GM12878 (cell line): ENCODE measurements at regions not wholly inside any gene's neighbourhood (a gene's known extent, or its start where the extent isn't known, plus 50 kb on each side); places are given as distances from the start of the nearest gene placed in this dataset.

Source experiments
- ATAC-seq: fragments of 200-7000 bp; cut with Tn5 transposase; 3 replicates; pipeline ENCODE4 v1.9.1; 2020; ENCODE audit warnings: mild to moderate bottlenecking, moderate library complexity
- BruUV-seq: library from RNA; stranded (reverse); fragments of 400-500 nt; replicated peaks from 2 replicates; lab custom pipeline; 2021; lab: Mats Ljungman, UMichigan
- CTCF ChIA-PET: fragments of 300-600 bp; sonication (Branson Sonifier 250); formaldehyde crosslinking; extraction: SDS; loops from one replicate; lab custom pipeline; 2021; ENCODE audit warnings: inconsistent platforms; lab: Yijun Ruan, JAX
- POLR2A ChIA-PET: fragments of 350-600 bp; formaldehyde crosslinking; extraction: SDS; loops from one replicate; lab custom pipeline; 2021; ENCODE audit warnings: inconsistent platforms; lab: Charles Lee
- RAD21 ChIA-PET: fragments of 300-600 bp; sonication (Branson Sonifier 250); formaldehyde crosslinking; loops from one replicate; lab custom pipeline; 2023; ENCODE audit warnings: antibody characterized with exemption; ENCODE audit not compliant: unreplicated experiment; lab: Charles Lee
- SMC1A ChIA-PET: fragments of 300-600 bp; sonication (Branson Sonifier 250); formaldehyde crosslinking; loops from one replicate; lab custom pipeline; 2023; ENCODE audit not compliant: unreplicated experiment, uncharacterized antibody; lab: Charles Lee
- DNase-seq: peaks from one replicate; pipeline ENCODE4 v3.0.0-alpha.2; 2011; ENCODE audit warnings: low read depth, low spot score
- FAIRE-seq: peaks from 3 replicates; lab custom pipeline; 2011; peaks lifted over from hg19 to GRCh38; lab: Jason Lieb, UNC
- H2AFZ ChIP-seq: 2 replicates; pipeline ENCODE4 v1.6.0; 2011; ENCODE audit warnings: low read depth, low read length, control low read depth; ENCODE audit not compliant: control insufficient read depth
- H3K27ac ChIP-seq: 2 replicates; pipeline ENCODE4 v1.5.1; 2011; ENCODE audit warnings: control low read depth; ENCODE audit not compliant: control insufficient read depth, insufficient read depth
- H3K27me3 ChIP-seq, 2 experiments: replicated peaks in 1 of 2; 2 replicates each; pipeline versions ENCODE4 v1.6.0 to v1.6.1; 2011; ENCODE audit warnings: low read length in 1 of 2; ENCODE audit not compliant: control insufficient read depth in 2 of 2, insufficient read depth in 2 of 2
- H3K36me3 ChIP-seq, 2 experiments: 2 replicates each; pipeline ENCODE4 v1.5.1; 2011; ENCODE audit warnings: low read length in 1 of 2; ENCODE audit not compliant: control insufficient read depth in 2 of 2, insufficient read depth in 2 of 2
- H3K4me1 ChIP-seq: 2 replicates; pipeline ENCODE4 v1.6.1; 2011; ENCODE audit warnings: mild to moderate bottlenecking, low read length, moderate library complexity, mixed read lengths; ENCODE audit not compliant: control insufficient read depth, insufficient read depth
- H3K4me2 ChIP-seq: 2 replicates; pipeline ENCODE4 v1.6.0; 2011; ENCODE audit warnings: control low read depth; ENCODE audit not compliant: control insufficient read depth, insufficient read depth
- H3K4me3 ChIP-seq: fragments of 200-600 bp; sonication (generic); 2 replicates; pipeline ENCODE4 v1.5.1; 2016
- H3K79me2 ChIP-seq: 2 replicates; pipeline ENCODE4 v1.6.0; 2011; ENCODE audit warnings: low read length; ENCODE audit not compliant: control insufficient read depth, insufficient read depth
- H3K9ac ChIP-seq: 2 replicates; pipeline ENCODE4 v1.8.0; 2011; ENCODE audit warnings: low read length, control low read depth, mixed read lengths; ENCODE audit not compliant: control insufficient read depth, insufficient read depth
- H3K9me3 ChIP-seq: replicated peaks from 3 replicates; pipeline ENCODE4 v1.5.1; 2011; ENCODE audit warnings: mild to moderate bottlenecking, low read length; ENCODE audit not compliant: control insufficient read depth, insufficient read depth
- H4K20me1 ChIP-seq: 2 replicates; pipeline ENCODE4 v1.6.0; 2011; ENCODE audit not compliant: control insufficient read depth, insufficient read depth
- BHLHE40 ChIP-seq, 2 experiments: fragments of 450-650 bp in 1 of 2; IDR thresholded peaks; 2 replicates each; pipeline ENCODE4 v1.6.1; 2011 to 2017; ENCODE audit warnings: low read depth in 2 of 2, borderline replicate concordance in 1 of 2, improper control_type of control experiment in 1 of 2, low read length in 1 of 2, mild to moderate bottlenecking in 1 of 2
- CBX3 ChIP-seq: fragments of 200-600 bp; sonication (generic); IDR thresholded peaks from 2 replicates; pipeline ENCODE4 v1.6.1; 2016; ENCODE audit warnings: low read depth, borderline replicate concordance
- CHD2 ChIP-seq: IDR thresholded peaks from 2 replicates; pipeline ENCODE4 v1.6.1; 2011; ENCODE audit warnings: low read depth, low read length, improper control_type of control experiment, borderline replicate concordance
- EED ChIP-seq: sonication (generic); IDR thresholded peaks from 2 replicates; pipeline ENCODE4 v1.6.1; 2016; ENCODE audit warnings: antibody characterized with exemption, low read depth
- FOXM1 ChIP-seq: IDR thresholded peaks from 2 replicates; pipeline ENCODE4 v1.6.1; 2012; ENCODE audit warnings: low read depth, mild to moderate bottlenecking, inconsistent platforms, low read length, moderate library complexity
- MTA3 ChIP-seq: IDR thresholded peaks from 2 replicates; pipeline ENCODE4 v1.6.1; 2012; ENCODE audit warnings: low read length, inconsistent platforms, borderline replicate concordance
- PAX8 ChIP-seq: fragments of 450-650 bp; IDR thresholded peaks from 2 replicates; pipeline ENCODE4 v1.6.1; 2017; ENCODE audit warnings: mild to moderate bottlenecking, moderate library complexity
- RAD51 ChIP-seq: fragments of 450-650 bp; IDR thresholded peaks from 2 replicates; pipeline ENCODE4 v1.6.1; 2016; ENCODE audit warnings: moderate library complexity, mild to moderate bottlenecking, inconsistent platforms
- SIX5 ChIP-seq: IDR thresholded peaks from 2 replicates; pipeline ENCODE4 v1.6.1; 2011; ENCODE audit warnings: mild to moderate bottlenecking, low read depth, low read length, moderate library complexity; ENCODE audit not compliant: severe bottlenecking
- SKIL ChIP-seq: fragments of 450-650 bp; IDR thresholded peaks from 2 replicates; pipeline ENCODE4 v1.6.1; 2017; ENCODE audit warnings: mild to moderate bottlenecking, low read depth, inconsistent platforms; ENCODE audit not compliant: poor library complexity, severe bottlenecking
- SMARCA5 ChIP-seq: fragments of 450-650 bp; IDR thresholded peaks from 2 replicates; pipeline ENCODE4 v1.6.1; 2017; ENCODE audit warnings: mild to moderate bottlenecking
- SMC3 ChIP-seq: IDR thresholded peaks from 2 replicates; pipeline ENCODE4 v1.6.1; 2011; ENCODE audit warnings: low read length, improper control_type of control experiment, borderline replicate concordance
- SRF ChIP-seq, 2 experiments: IDR thresholded peaks; 2 replicates each; pipeline ENCODE4 v1.6.1; 2011; ENCODE audit warnings: low read depth in 2 of 2, low read length in 2 of 2, mild to moderate bottlenecking in 1 of 2, moderate library complexity in 1 of 2
- USF2 ChIP-seq: IDR thresholded peaks from 2 replicates; pipeline ENCODE4 v1.6.1; 2011; ENCODE audit warnings: low read depth, low read length, improper control_type of control experiment, borderline replicate concordance
- WGBS: methylation state at CpG from one replicate; pipeline ENCODE4 v1.1.6; 2016; ENCODE audit warnings: low lambda C conversion rate; ENCODE audit not compliant: insufficient replicate concordance, insufficient coverage; ENCODE audit errors: missing lambda C conversion rate; 5-methylcytosine and 5-hydroxymethylcytosine counted together
- in situ Hi-C: fragments of 300-500 bp; cut with MboI; formaldehyde crosslinking; loops from 9 replicates; pipeline ENCODE4 v1.14.3; 2018; ENCODE audit warnings: mixed read lengths
- intact Hi-C: fragments of 100-400 bp; cut with micrococcal nuclease; formaldehyde crosslinking; loops from one replicate; pipeline ENCODE4 v1.14.2; 2022; ENCODE audit not compliant: unreplicated experiment

GRCh38 chr4:24164054-24164693 is 274.3 kb upstream of the PPARGC1A start:
- H3K27ac ChIP-seq = no peak overlapping the region
- no peak overlapping the region for H3K9ac ChIP-seq
- no peaks in the 10 kb centered on the region for H4K20me1 ChIP-seq
- CTCF ChIA-PET = no interaction called here
- intact Hi-C loops (no loop called here), in situ Hi-C loops (no loop called here)
- H2AFZ ChIP-seq = no peak overlapping the region
- RAD21 ChIA-PET = no interaction called here
- FAIRE-seq (no peak), DNase-seq (no peak), ATAC-seq (no peak)
- SMC1A ChIA-PET = interaction anchor here (0.8 kb wide), 1 partner anchor 97 kb away, joined by 3 read pairs; no protein-coding TSS in a partner anchor
- no peak overlapping the region for H3K4me3 ChIP-seq
- H3K27me3 ChIP-seq = no peaks in the 10 kb centered on the region
- no TSS peak for BruUV-seq
- no peaks in the 10 kb centered on the region for H3K4me1 ChIP-seq
- WGBS = 0% methylated on average over 2 of the region's 2 CpGs
- no peaks in the 10 kb centered on the region for H3K79me2 ChIP-seq
- no peaks in the 10 kb centered on the region for H3K36me3 ChIP-seq
- no peaks in the 10 kb centered on the region for H3K9me3 ChIP-seq
- POLR2A ChIA-PET = no interaction called here
- no peak overlapping the region for H3K4me2 ChIP-seq
- TF ChIP-seq CHD2 (no peak), USF2 (no peak), SIX5 (no peak), SRF (IDR thresholded peaks at IDR 0.05; ENCODE audit: low read depth in 2 of 2, low read length in 2 of 2) (no peak), RAD51 (no peak)
- TF ChIP-seq, all 136 proteins: peak for 0

- SMC1A ChIA-PET = no interaction called here
- no peak overlapping the region for H3K4me3 ChIP-seq
- H3K9ac ChIP-seq = no peak overlapping the region
- CTCF ChIA-PET = no interaction called here
- H3K27me3 ChIP-seq = no peaks in the 10 kb centered on the region
- WGBS = 45% methylated on average over 7 of the region's 7 CpGs
- no peak for ATAC-seq
- RAD21 ChIA-PET = no interaction called here
- no peak for DNase-seq
- no peak overlapping the region for H3K4me2 ChIP-seq
- no peaks in the 10 kb centered on the region for H3K4me1 ChIP-seq
- no peak for FAIRE-seq
- POLR2A ChIA-PET = no interaction called here
- H2AFZ ChIP-seq = no peak overlapping the region
- no peaks in the 10 kb centered on the region for H4K20me1 ChIP-seq
- in situ Hi-C loops (no loop called here), intact Hi-C loops (no loop called here)
- no TSS peak for BruUV-seq
- no peak overlapping the region for H3K27ac ChIP-seq
- H3K36me3 ChIP-seq = no peaks in the 10 kb centered on the region
- no peaks in the 10 kb centered on the region for H3K79me2 ChIP-seq
- H3K9me3 ChIP-seq = no peaks in the 10 kb centered on the region
- TF ChIP-seq EED (no peak), SKIL (no peak), PAX8 (no peak), SRF (IDR thresholded peaks at IDR 0.05; ENCODE audit: low read depth in 2 of 2, low read length in 2 of 2) (no peak), FOXM1 (no peak), SMC3 (no peak), BHLHE40 (IDR thresholded peaks at IDR 0.05; ENCODE audit: borderline replicate concordance in 1 of 2, low read depth in 2 of 2, low read length in 1 of 2) (no peak), MTA3 (no peak), CBX3 (no peak), SMARCA5 (no peak)
These were observed 273.5 kb upstream of the PPARGC1A start for GRCh38 chr4:24163314-24163713.
